Fibroblast of lung (primary cell): ENCODE measurements at regions not wholly inside any gene's neighbourhood (a gene's known extent, or its start where the extent isn't known, plus 50 kb on each side); places are given as distances from the start of the nearest gene placed in this dataset.

Source experiments
- DNase-seq, 2 donors: peaks; one replicate each; pipeline versions ENCODE4 v3.0.0 to v3.0.0-alpha.2; 2010; ENCODE audit warnings: low read depth in 2 of 2
- H2AFZ ChIP-seq: 2 replicates; pipeline ENCODE4 v1.5.1; 2012; ENCODE audit warnings: low read length, control low read depth, inconsistent platforms
- H3K27ac ChIP-seq: 2 replicates; pipeline ENCODE4 v1.5.1; 2011; ENCODE audit warnings: low read length, control low read depth; ENCODE audit not compliant: insufficient read depth
- H3K27me3 ChIP-seq: 2 replicates; pipeline ENCODE4 v1.5.1; 2011; ENCODE audit warnings: mild to moderate bottlenecking, low read length; ENCODE audit not compliant: control insufficient read depth, insufficient read depth
- H3K36me3 ChIP-seq: 2 replicates; pipeline ENCODE4 v1.5.1; 2011; ENCODE audit warnings: low read length; ENCODE audit not compliant: control insufficient read depth, insufficient read depth
- H3K4me1 ChIP-seq: 2 replicates; pipeline ENCODE4 v1.5.1; 2011; ENCODE audit warnings: low read length; ENCODE audit not compliant: control insufficient read depth, insufficient read depth; ENCODE audit errors: extremely low read depth
- H3K4me2 ChIP-seq: 2 replicates; pipeline ENCODE4 v1.5.1; 2011; ENCODE audit warnings: low read length, control low read depth; ENCODE audit not compliant: insufficient read depth; ENCODE audit errors: extremely low read depth
- H3K4me3 ChIP-seq, 4 experiments: fragments of 200-600 bp in 1 of 4; sonication (generic) in 1 of 4; replicated peaks in 1 of 4; 2 replicates each; pipeline ENCODE4 v1.5.1; 2011 to 2016; ENCODE audit warnings: low read length in 4 of 4, low read depth in 3 of 4, mild to moderate bottlenecking in 3 of 4, control low read depth in 2 of 4, inconsistent platforms in 1 of 4, mixed read lengths in 1 of 4; ENCODE audit not compliant: insufficient read depth in 1 of 4; ENCODE audit errors: control extremely low read depth in 1 of 4
- H3K79me2 ChIP-seq: 2 replicates; pipeline ENCODE4 v1.5.1; 2012; ENCODE audit warnings: mild to moderate bottlenecking, low read length, inconsistent platforms; ENCODE audit not compliant: control insufficient read depth, insufficient read depth
- H3K9ac ChIP-seq: 2 replicates; pipeline ENCODE4 v1.5.1; 2011; ENCODE audit warnings: mild to moderate bottlenecking, low read length, control low read depth; ENCODE audit not compliant: insufficient read depth
- H3K9me3 ChIP-seq: 2 replicates; pipeline ENCODE4 v1.5.1; 2012; ENCODE audit warnings: low read depth, low read length; ENCODE audit not compliant: control insufficient read depth, insufficient read depth
- H4K20me1 ChIP-seq: 2 replicates; pipeline ENCODE4 v1.5.1; 2011; ENCODE audit warnings: low read length; ENCODE audit not compliant: control insufficient read depth, insufficient read depth; ENCODE audit errors: extremely low read depth
- CTCF ChIP-seq, 2 donors: IDR thresholded peaks in 1 of 2; conservative IDR thresholded peaks in 1 of 2; 1 replicate in 1 of 2; 2 replicates in 1 of 2; pipeline ENCODE4 v1.5.1; 2011 to 2012; ENCODE audit warnings: low read length in 2 of 2, control low read depth in 1 of 2, inconsistent platforms in 1 of 2, low read depth in 1 of 2, mild to moderate bottlenecking in 1 of 2
- EZH2 ChIP-seq: IDR thresholded peaks from 2 replicates; pipeline ENCODE4 v1.5.1; 2012; ENCODE audit warnings: low read length, control low read depth, mild to moderate bottlenecking; ENCODE audit errors: missing control alignments

- no peaks in the 10 kb centered on the region for H4K20me1 ChIP-seq
- no peaks in the 10 kb centered on the region for H3K36me3 ChIP-seq
- no peak for DNase-seq
- no peak overlapping the region for H3K4me2 ChIP-seq
- H3K79me2 ChIP-seq = no peaks in the 10 kb centered on the region
- no peaks in the 10 kb centered on the region for H3K9me3 ChIP-seq
- no peak overlapping the region for H3K9ac ChIP-seq
- H3K4me3 ChIP-seq = no peak overlapping the region
- H3K27ac ChIP-seq = no peak overlapping the region
- H3K4me1 ChIP-seq = no peaks in the 10 kb centered on the region
- H2AFZ ChIP-seq = no peak overlapping the region
- H3K27me3 ChIP-seq = peaks cover 5% of the 10 kb centered on the region
- TF ChIP-seq CTCF (conservative IDR thresholded peaks at IDR 0.05 in 1 of 2, IDR thresholded peaks at IDR 0.05 in 1 of 2; ENCODE audit: low read depth in 1 of 2, low read length in 2 of 2) (no peak), EZH2 (no peak)
Measured at GRCh38 chr9:97790542-97790941, 62.5 kb upstream of the FOXE1 start.

GRCh38 chr9:97791542-97791941 is 61.5 kb upstream of the FOXE1 start:
- no peaks in the 10 kb centered on the region for H3K9me3 ChIP-seq
- no peak overlapping the region for H3K9ac ChIP-seq
- TF ChIP-seq CTCF (conservative IDR thresholded peaks at IDR 0.05 in 1 of 2, IDR thresholded peaks at IDR 0.05 in 1 of 2; ENCODE audit: low read depth in 1 of 2, low read length in 2 of 2) = no peak
- no peak for TF ChIP-seq EZH2
- no peaks in the 10 kb centered on the region for H4K20me1 ChIP-seq
- no peak overlapping the region for H3K4me2 ChIP-seq
- no peaks in the 10 kb centered on the region for H3K4me1 ChIP-seq
- H3K36me3 ChIP-seq = no peaks in the 10 kb centered on the region
- no peak overlapping the region for H2AFZ ChIP-seq
- no peak overlapping the region for H3K4me3 ChIP-seq
- H3K27me3 ChIP-seq = peaks cover 5% of the 10 kb centered on the region
- no peak overlapping the region for H3K27ac ChIP-seq
- H3K79me2 ChIP-seq = no peaks in the 10 kb centered on the region
- no peak for DNase-seq

GRCh38 chr9:97793067-97793466 is 60.0 kb upstream of the FOXE1 start:
- no peak for TF ChIP-seq EZH2
- TF ChIP-seq CTCF (conservative IDR thresholded peaks at IDR 0.05 in 1 of 2, IDR thresholded peaks at IDR 0.05 in 1 of 2; ENCODE audit: low read depth in 1 of 2, low read length in 2 of 2) = no peak
- no peaks in the 10 kb centered on the region for H4K20me1 ChIP-seq
- H3K4me1 ChIP-seq = no peaks in the 10 kb centered on the region
- no peaks in the 10 kb centered on the region for H3K79me2 ChIP-seq
- H3K27me3 ChIP-seq = peaks cover 5% of the 10 kb centered on the region
- no peak overlapping the region for H3K4me3 ChIP-seq
- no peak overlapping the region for H2AFZ ChIP-seq
- H3K4me2 ChIP-seq = no peak overlapping the region
- no peak for DNase-seq
- H3K36me3 ChIP-seq = no peaks in the 10 kb centered on the region
- H3K27ac ChIP-seq = no peak overlapping the region
- no peak overlapping the region for H3K9ac ChIP-seq
- no peaks in the 10 kb centered on the region for H3K9me3 ChIP-seq
